HCT116 (cell line): ENCODE measurements at regions not wholly inside any gene's neighbourhood (a gene's known extent, or its start where the extent isn't known, plus 50 kb on each side); places are given as distances from the start of the nearest gene placed in this dataset.
"Not testable (repeated sequence)": the region's sequence is repeated elsewhere in the genome, so short reads cannot be mapped to it uniquely, and the experiment has no call there.

Experiments used
- CEBPB ChIP-seq: IDR thresholded peaks from 2 replicates; pipeline ENCODE4 v1.6.1; 2012; ENCODE audit warnings: low read depth
- CTCF ChIP-seq, 3 experiments: fragments of 200-600 bp in 1 of 3; sonication (generic) in 1 of 3; IDR thresholded peaks in 2 of 3; conservative IDR thresholded peaks in 1 of 3; 2 replicates each; pipeline ENCODE4 v1.5.1; 2012 to 2017; ENCODE audit warnings: low read depth in 2 of 3, low read length in 2 of 3, antibody characterized with exemption in 1 of 3, borderline replicate concordance in 1 of 3, control low read depth in 1 of 3, mild to moderate bottlenecking in 1 of 3, mixed read lengths in 1 of 3, mixed run types in 1 of 3, moderate library complexity in 1 of 3; ENCODE audit not compliant: insufficient read depth in 1 of 3
- EZH2phosphoT487 ChIP-seq: fragments of 200-600 bp; IDR thresholded peaks from 2 replicates; pipeline ENCODE4 v1.6.1; 2018; ENCODE audit warnings: antibody characterized with exemption, borderline replicate concordance
- FOSL1 ChIP-seq: IDR thresholded peaks from 2 replicates; pipeline ENCODE4 v1.6.1; 2012; ENCODE audit warnings: low read depth
- MAX ChIP-seq: IDR thresholded peaks from 2 replicates; pipeline ENCODE4 v1.6.1; 2012
- POLR2A ChIP-seq: IDR thresholded peaks from 2 replicates; pipeline ENCODE4 v1.7.0; 2011; ENCODE audit warnings: borderline replicate concordance; ENCODE audit not compliant: insufficient read depth, insufficient read length; ENCODE audit errors: extremely low read depth
- RAD21 ChIP-seq: IDR thresholded peaks from 2 replicates; pipeline ENCODE4 v1.6.1; 2012; ENCODE audit warnings: low read depth, mild to moderate bottlenecking
- SP1 ChIP-seq: IDR thresholded peaks from 2 replicates; pipeline ENCODE4 v1.6.1; 2012; ENCODE audit warnings: low read depth
- SRF ChIP-seq: IDR thresholded peaks from 2 replicates; pipeline ENCODE4 v1.6.1; 2012; ENCODE audit warnings: low read depth
- TF ChIP-seq, protein P1 (sequence below): IDR thresholded peaks from 2 replicates; pipeline ENCODE4 v1.6.1; 2012; ENCODE audit warnings: low read depth

DNA sequence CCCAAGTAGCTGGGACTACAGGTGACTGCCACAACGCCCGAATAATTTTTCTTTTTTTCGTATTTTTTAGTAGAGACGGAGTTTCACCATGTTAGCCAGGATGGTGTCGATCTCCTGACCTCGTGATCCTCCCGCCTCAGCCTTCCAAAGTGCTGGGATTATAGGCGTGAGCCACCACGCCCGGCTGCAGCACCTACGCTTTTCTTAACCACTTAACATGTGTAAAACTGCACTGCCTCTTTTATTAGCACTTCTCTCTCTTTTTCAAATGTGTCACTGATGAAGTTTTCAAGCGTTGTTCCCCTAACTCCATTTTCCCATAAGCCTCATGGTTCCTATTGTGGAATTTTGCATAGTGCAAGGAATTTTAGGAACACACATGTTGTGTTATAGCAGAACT lies 55.6 kb downstream of the RHOB start:
- not testable (repeated sequence) for TF ChIP-seq SP1; CTCF (IDR thresholded peaks at IDR 0.05 in 2 of 3, conservative IDR thresholded peaks at IDR 0.05 in 1 of 3; ENCODE audit: borderline replicate concordance in 1 of 3, insufficient read depth in 1 of 3, low read depth in 2 of 3, low read length in 2 of 3); POLR2A; EZH2phosphoT487; RAD21; SRF; FOSL1; CEBPB; MAX
- TF ChIP-seq, protein P1, sequence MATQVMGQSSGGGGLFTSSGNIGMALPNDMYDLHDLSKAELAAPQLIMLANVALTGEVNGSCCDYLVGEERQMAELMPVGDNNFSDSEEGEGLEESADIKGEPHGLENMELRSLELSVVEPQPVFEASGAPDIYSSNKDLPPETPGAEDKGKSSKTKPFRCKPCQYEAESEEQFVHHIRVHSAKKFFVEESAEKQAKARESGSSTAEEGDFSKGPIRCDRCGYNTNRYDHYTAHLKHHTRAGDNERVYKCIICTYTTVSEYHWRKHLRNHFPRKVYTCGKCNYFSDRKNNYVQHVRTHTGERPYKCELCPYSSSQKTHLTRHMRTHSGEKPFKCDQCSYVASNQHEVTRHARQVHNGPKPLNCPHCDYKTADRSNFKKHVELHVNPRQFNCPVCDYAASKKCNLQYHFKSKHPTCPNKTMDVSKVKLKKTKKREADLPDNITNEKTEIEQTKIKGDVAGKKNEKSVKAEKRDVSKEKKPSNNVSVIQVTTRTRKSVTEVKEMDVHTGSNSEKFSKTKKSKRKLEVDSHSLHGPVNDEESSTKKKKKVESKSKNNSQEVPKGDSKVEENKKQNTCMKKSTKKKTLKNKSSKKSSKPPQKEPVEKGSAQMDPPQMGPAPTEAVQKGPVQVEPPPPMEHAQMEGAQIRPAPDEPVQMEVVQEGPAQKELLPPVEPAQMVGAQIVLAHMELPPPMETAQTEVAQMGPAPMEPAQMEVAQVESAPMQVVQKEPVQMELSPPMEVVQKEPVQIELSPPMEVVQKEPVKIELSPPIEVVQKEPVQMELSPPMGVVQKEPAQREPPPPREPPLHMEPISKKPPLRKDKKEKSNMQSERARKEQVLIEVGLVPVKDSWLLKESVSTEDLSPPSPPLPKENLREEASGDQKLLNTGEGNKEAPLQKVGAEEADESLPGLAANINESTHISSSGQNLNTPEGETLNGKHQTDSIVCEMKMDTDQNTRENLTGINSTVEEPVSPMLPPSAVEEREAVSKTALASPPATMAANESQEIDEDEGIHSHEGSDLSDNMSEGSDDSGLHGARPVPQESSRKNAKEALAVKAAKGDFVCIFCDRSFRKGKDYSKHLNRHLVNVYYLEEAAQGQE = not testable (repeated sequence)
